T-helper 1 cell treated with Interleukin-12 subunit alpha and Interleukin-12 subunit beta and Interleukin-4 antibody, amounts not matched to agents 30 μg/mL and 1 μg/mL, for 36 hours (primary cell): ENCODE measurements at regions not wholly inside any gene's neighbourhood (a gene's known extent, or its start where the extent isn't known, plus 50 kb on each side); places are given as distances from the start of the nearest gene placed in this dataset.

ENCODE experiments used
- H3K27ac Mint-ChIP-seq: one replicate; pipeline ENCODE4 v1.8.0; 2021; ENCODE audit warnings: mild to moderate bottlenecking, mixed read lengths
- H3K27me3 Mint-ChIP-seq: one replicate; pipeline ENCODE4 v1.8.0; 2021; ENCODE audit warnings: low read depth, mixed read lengths
- H3K36me3 Mint-ChIP-seq: one replicate; pipeline ENCODE4 v1.8.0; 2021; ENCODE audit warnings: low read depth, mixed read lengths
- H3K4me1 Mint-ChIP-seq: one replicate; pipeline ENCODE4 v1.8.0; 2021; ENCODE audit warnings: low read depth, mixed read lengths
- H3K4me3 Mint-ChIP-seq: one replicate; pipeline ENCODE4 v1.8.0; 2021; ENCODE audit warnings: mild to moderate bottlenecking, moderate library complexity, mixed read lengths
- H3K9me3 Mint-ChIP-seq: one replicate; pipeline ENCODE4 v1.8.0; 2021; ENCODE audit warnings: mixed read lengths

DNA sequence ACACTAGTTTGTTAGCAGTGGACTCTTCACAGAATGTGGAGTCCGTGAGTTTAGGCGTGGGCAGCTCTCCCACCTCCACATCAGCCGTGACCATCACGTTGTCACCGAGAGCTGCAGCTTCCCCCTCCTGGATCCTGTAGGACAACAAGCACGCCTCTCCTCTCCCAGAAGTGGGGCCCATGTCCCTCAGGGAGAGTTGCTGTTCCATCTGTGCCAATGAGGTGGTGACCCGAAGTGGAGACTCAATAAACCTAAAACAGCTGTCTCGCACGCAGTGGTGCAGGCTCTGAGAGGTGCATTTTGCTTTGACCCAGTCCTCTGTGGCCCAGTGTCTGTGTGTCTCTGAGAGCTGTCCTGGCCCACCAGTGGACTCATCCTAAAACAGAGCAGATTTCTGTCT, 456.5 kb upstream of the SOX11 start:
- Mint-ChIP-seq H3K27ac (no peak overlapping the region), H3K27me3 (no peaks in the 10 kb centered on the region), H3K4me1 (no peaks in the 10 kb centered on the region), H3K36me3 (no peaks in the 10 kb centered on the region), H3K9me3 (peaks cover 11% of the 10 kb centered on the region), H3K4me3 (no peak overlapping the region)

DNA sequence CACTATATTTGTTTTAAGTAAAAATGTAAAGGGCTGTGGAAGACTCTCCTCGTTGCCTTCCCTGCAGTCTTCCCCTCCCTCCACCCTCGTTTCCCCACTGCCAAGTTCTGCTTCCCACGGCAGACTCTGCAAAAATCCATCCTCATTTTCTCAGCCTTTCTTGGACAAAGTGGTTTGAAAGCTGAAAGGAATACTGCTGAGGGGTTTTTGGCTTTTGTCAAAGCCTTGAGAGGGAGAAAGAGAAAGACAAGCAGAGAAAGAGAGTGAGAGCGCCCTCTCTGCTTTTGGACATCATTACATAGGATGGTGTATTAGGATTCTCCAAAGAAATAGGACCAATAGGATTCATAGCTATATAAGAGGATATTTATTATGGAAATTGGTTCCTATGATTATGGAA, 455.9 kb upstream of the SOX11 start:
- no peak overlapping the region for H3K27ac Mint-ChIP-seq
- no peaks in the 10 kb centered on the region for H3K27me3 Mint-ChIP-seq
- H3K9me3 Mint-ChIP-seq: peaks cover 11% of the 10 kb centered on the region
- no peaks in the 10 kb centered on the region for H3K4me1 Mint-ChIP-seq
- H3K36me3 Mint-ChIP-seq: no peaks in the 10 kb centered on the region
- no peak overlapping the region for H3K4me3 Mint-ChIP-seq

DNA sequence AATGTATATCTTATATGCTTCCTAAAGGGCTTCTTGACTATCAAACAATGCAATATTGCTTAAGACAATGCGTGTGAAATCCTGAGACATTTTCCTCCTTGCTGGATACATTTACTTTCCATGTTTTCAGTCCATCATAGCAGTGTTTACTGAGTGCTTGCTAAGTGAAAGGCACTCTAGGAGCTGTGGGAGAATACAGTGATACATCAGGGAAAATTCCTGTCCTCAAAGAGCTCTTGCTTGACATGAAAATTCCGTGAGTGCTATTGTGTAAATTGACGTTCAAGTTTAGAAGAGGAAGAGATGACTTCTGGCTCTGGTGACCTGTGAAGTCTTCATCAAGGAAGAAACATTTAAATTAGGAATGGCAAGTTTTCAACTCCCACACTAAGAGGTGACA, 449.4 kb upstream of the SOX11 start:
- H3K27ac Mint-ChIP-seq: no peak overlapping the region
- peaks cover 6% of the 10 kb centered on the region for H3K9me3 Mint-ChIP-seq
- no peaks in the 10 kb centered on the region for H3K36me3 Mint-ChIP-seq
- H3K4me1 Mint-ChIP-seq: no peaks in the 10 kb centered on the region
- no peaks in the 10 kb centered on the region for H3K27me3 Mint-ChIP-seq
- H3K4me3 Mint-ChIP-seq: no peak overlapping the region

DNA sequence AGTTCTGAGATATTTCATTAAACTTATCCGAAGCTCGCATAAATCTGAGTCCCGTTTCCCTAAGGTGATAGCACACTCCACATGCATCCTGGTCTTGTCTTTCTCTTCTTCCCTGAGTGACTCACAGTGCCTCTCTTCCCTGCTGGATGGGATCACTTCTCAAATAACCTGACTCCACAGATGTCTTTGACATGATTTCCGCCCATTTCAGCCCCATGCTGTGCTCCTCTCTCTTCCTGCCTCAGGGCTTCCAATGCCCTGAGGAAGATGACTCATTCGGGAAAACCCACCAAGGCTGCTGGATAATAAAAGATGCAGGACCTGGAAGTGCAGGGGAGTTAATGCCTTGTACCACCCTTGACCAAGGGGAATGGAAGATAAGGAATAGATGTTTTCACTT, 441.7 kb upstream of the SOX11 start:
- Mint-ChIP-seq H3K9me3 (peaks cover 47% of the 10 kb centered on the region), H3K4me3 (no peak overlapping the region), H3K27ac (no peak overlapping the region), H3K27me3 (no peaks in the 10 kb centered on the region), H3K36me3 (no peaks in the 10 kb centered on the region), H3K4me1 (no peaks in the 10 kb centered on the region)

DNA sequence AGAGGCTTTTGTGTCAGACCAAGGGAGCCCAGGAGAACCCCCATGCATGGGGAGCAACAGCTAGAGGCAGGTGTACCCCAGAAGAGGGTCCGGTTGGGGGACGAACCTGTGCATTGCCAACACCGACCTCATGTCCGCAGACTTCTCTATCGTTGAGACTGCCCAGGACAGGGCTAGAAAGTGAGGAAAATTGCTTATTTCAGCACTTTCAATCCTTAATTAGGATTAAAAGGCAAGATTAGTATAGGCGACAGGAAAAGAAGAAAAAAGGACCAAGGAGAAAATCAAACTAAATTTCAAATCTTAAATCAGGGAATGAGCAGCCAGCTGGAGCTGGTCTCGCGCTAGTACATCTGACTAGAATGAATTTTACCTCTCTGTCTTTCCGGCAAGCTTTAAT, 438.9 kb upstream of the SOX11 start:
- Mint-ChIP-seq H3K4me1 (no peaks in the 10 kb centered on the region), H3K36me3 (no peaks in the 10 kb centered on the region), H3K4me3 (no peak overlapping the region), H3K9me3 (peaks cover 43% of the 10 kb centered on the region), H3K27me3 (no peaks in the 10 kb centered on the region), H3K27ac (no peak overlapping the region)

DNA sequence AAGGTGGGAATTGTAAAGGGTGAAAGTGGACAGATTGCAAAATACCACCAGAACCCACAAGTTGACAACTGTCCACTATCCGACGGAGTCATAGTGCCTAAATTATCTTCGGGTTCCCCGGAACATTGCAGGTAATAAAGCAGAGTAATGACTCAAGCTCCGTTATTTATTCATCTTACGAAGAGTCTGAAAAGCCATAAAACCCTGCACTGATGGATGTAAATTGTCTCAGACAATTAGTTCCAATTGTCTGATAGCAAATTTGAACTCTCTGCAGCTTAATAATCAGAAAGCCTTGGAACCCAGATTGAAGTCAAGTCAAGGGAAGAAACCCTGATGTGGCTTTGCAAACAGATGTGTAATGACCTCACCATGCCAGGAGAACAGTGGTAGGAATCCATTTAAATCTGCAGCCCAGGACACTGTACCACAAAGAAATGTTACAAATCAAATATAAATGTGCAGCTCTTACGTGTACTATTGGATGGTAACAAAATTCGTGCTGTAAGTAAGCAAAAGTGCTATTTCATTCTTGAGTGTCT, 437.3 kb upstream of the SOX11 start:
- Mint-ChIP-seq H3K27ac (no peak overlapping the region), H3K4me3 (no peak overlapping the region), H3K36me3 (no peaks in the 10 kb centered on the region), H3K4me1 (no peaks in the 10 kb centered on the region), H3K27me3 (no peaks in the 10 kb centered on the region), H3K9me3 (peaks cover 53% of the 10 kb centered on the region)

DNA sequence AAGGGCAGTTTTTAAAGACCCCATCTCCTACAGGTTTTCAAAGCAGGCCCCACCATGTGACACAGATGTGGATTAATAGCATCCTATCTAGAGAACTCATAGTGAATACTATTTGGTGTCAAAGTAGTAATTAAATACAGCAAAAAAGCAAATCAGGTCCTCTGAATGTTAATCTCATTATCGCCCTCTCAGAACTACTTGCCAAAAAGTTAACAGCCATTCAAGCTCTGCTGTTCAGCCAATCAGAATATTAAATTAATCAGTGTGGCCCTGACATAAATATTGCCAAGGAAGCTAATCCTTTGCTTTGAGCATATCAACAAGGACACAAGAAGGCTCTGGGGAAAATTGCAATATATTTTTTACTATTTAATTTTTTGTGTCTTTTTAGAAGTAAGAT, 428.9 kb upstream of the SOX11 start:
- Mint-ChIP-seq H3K36me3 (no peaks in the 10 kb centered on the region), H3K9me3 (peaks cover 31% of the 10 kb centered on the region), H3K27me3 (no peaks in the 10 kb centered on the region), H3K4me1 (no peaks in the 10 kb centered on the region), H3K27ac (no peak overlapping the region), H3K4me3 (no peak overlapping the region)

DNA sequence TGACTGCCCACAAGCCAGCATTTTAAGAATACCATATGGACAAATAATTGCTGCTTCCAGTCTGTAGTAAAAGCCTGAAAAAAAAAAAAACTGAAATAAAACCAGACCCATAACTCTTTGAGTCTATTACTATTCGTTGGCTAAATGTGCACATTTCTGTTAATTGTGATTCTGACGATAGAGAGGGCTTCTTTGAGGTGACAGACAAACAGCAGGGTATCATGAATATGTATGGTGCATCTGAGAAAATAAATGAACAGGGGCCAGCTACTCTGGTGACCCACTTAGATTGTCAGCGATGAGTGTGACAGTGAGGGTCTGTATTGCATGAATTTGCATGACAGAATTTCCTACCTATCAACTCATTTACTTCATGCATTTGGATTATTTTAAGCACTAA, 427.8 kb upstream of the SOX11 start:
- H3K27me3 Mint-ChIP-seq: no peaks in the 10 kb centered on the region
- no peaks in the 10 kb centered on the region for H3K4me1 Mint-ChIP-seq
- H3K4me3 Mint-ChIP-seq: no peak overlapping the region
- no peaks in the 10 kb centered on the region for H3K36me3 Mint-ChIP-seq
- H3K9me3 Mint-ChIP-seq: peaks cover 28% of the 10 kb centered on the region
- H3K27ac Mint-ChIP-seq: no peak overlapping the region

DNA sequence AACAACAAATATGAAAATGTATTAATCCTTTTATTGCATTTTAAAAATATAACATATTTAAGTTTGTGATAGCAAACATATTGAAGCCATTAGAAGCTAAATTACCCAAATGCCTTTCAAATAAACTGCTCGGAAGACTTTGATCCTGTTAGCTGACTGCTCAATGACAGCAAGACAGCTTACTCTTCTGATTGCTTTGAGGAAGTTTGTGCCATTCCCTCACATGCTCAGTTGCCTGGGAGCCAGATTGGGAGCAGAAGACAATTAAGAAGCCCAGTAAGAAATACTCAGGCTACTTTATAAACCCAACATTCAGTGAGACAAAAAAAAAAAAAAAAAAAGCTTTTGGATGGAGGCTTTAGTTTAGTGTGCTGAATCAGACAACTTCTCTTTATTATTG, 407.1 kb upstream of the SOX11 start:
- Mint-ChIP-seq H3K27me3 (no peaks in the 10 kb centered on the region), H3K4me1 (no peaks in the 10 kb centered on the region), H3K36me3 (no peaks in the 10 kb centered on the region), H3K27ac (no peak overlapping the region), H3K9me3 (peaks cover 8% of the 10 kb centered on the region), H3K4me3 (no peak overlapping the region)

DNA sequence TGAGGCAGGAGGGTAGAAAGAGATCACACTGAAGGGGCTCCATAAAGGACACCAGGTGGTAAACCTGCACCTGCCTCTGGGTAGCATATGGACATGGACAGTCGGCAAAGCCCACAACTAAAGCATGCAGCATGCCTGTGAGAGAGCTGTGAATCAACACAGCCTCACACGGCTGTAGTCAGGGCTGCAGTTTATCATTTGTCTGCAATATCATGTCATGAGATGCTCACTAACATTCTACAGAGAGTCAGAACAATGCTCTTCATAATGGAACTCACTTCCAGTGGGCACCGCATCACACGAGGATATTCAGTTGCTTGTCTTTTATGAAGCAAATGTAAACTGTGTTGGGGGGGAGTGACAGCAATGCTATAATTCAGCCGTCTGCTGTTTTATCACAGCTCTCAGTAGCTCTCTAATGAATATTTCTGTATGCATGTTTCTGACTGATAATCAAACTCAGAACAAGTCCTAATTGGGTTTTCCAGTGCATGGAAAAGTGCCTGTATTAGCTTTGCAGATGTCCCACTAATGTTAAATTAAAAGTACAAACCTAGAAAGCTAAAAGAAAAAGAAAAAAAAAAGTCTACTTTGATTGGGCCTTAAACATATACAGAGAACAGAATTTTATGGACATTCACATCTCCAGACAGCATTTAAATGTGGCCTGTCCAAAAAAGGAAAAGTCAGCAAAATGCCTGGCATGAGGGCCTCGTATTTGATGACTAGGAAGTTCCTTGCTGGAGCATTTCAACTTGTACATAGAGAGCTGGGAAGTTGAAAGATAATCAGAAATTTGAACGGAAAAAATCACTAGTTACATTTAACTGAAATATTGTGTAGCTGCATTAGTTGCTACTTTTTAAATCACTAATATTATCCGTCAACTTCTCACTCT, 406.1 kb upstream of the SOX11 start:
- no peaks in the 10 kb centered on the region for H3K36me3 Mint-ChIP-seq
- no peaks in the 10 kb centered on the region for H3K27me3 Mint-ChIP-seq
- no peak overlapping the region for H3K4me3 Mint-ChIP-seq
- no peak overlapping the region for H3K27ac Mint-ChIP-seq
- peaks cover 8% of the 10 kb centered on the region for H3K9me3 Mint-ChIP-seq
- H3K4me1 Mint-ChIP-seq: no peaks in the 10 kb centered on the region

DNA sequence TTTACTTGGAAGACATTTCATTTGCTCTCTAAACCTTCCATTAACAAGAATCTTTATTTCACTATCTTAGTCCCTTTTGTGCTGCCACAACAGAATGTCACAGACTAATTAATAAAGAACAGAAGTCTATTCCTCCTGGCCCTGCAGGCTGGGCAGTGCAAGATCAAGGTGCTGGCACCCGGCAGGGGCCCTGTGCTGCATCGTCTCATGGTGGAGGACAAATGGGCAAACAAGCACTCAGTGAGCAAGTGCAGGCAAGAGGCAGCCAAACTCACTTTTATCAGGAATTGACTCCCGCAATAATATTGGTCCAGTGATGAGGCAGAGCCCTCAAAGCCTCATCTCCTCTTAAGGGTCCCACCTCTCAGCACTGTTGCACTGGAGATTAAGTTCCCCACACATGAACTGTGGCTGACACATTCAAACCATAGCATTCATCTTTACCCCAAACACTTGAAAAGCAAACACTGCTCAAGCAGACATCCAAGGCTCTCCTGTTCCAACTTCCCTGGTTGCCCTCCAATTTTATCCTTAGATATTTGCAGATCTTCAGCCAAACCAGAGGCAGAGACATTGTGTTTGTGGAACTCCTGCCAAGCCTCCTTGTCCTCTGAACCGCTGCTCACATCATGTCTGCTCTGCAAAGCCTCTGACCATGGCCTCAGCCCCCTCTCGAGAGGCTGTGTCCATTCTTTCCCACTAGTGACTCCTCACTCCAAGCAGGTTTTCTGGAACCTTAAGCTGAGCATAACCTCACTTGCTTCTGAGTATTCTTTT, 404.4 kb upstream of the SOX11 start:
- no peaks in the 10 kb centered on the region for H3K27me3 Mint-ChIP-seq
- H3K36me3 Mint-ChIP-seq: no peaks in the 10 kb centered on the region

DNA sequence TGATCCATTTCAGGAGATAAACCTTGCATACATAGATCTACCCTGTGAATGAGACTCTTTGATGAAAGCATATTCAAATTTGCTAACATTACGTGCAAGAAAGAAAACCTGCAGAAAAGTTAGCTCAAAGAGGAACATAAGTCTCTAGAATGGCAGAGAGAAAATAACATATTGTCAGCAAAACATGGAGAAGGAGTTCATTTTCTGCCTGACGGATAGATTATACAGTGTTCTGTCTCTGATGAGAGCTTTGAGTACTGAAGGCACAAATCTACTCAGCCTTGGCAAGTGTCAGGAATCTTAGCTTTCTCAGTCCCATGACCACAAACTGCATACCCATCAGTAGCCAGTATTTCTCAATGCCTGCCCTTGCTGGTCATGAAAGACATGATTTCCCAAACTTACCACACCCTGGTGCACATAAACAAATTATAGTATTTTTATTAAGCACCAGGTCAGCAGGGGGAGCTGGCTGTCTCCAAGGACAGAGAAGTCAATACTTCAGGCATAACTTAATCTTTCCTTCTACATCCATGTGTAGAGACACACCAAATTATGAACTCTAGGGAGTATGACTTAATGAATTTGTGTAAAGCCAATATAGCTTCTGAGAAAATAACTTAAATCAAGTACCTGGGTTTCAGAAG, 401.2 kb upstream of the SOX11 start:
- Mint-ChIP-seq H3K27me3 (no peaks in the 10 kb centered on the region), H3K9me3 (peaks cover 4% of the 10 kb centered on the region), H3K4me1 (no peaks in the 10 kb centered on the region), H3K36me3 (no peaks in the 10 kb centered on the region), H3K4me3 (no peak overlapping the region), H3K27ac (no peak overlapping the region)

More for the DNA sequence above, 404.4 kb upstream of the SOX11 start:
- Mint-ChIP-seq H3K4me1 (no peaks in the 10 kb centered on the region), H3K9me3 (peaks cover 4% of the 10 kb centered on the region), H3K4me3 (no peak overlapping the region), H3K27ac (no peak overlapping the region)

DNA sequence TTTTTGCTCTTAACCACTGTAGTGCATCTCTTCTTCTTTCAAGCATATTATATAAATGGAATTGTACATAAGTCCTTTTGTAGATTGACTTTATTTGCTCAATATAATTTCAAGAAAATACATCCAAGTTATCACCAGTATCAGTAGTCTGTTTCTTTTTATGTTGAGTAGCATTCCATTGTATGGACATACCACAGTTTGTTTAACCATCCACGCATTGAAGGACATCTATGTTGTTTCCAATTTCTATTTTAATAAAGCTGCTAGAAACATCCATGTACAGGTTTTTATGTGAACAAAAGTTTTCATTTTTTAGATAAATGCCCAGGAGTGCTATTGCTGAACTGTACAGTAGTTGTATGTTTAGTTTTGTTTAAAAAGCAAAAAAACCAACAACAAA, 387.5 kb upstream of the SOX11 start:
- H3K27ac Mint-ChIP-seq: no peak overlapping the region
- H3K4me3 Mint-ChIP-seq: no peak overlapping the region
- no peaks in the 10 kb centered on the region for H3K27me3 Mint-ChIP-seq
- H3K9me3 Mint-ChIP-seq: peaks cover 14% of the 10 kb centered on the region
- H3K4me1 Mint-ChIP-seq: no peaks in the 10 kb centered on the region
- no peaks in the 10 kb centered on the region for H3K36me3 Mint-ChIP-seq

DNA sequence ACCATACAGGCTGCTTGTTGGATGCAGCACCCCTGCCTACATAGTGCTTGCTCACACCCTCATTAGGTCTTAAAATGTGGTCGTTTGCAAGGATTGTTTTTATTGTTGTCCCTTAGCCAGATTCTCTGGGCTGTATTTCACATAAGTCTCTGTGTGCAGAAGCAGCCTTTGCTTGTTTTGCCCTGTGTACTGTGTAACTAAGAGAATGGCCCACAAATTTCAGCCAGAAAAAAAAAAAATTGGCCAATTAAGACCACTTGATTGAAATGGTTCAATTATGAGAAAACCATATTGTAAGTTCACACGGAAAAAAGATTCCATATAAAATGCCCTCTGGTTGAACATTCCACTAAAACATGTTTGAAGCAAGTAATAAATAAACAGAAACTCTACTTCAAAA, 377.1 kb upstream of the SOX11 start:
- Mint-ChIP-seq H3K4me3 (no peak overlapping the region), H3K27me3 (no peaks in the 10 kb centered on the region), H3K9me3 (peaks cover 9% of the 10 kb centered on the region), H3K4me1 (no peaks in the 10 kb centered on the region), H3K36me3 (no peaks in the 10 kb centered on the region), H3K27ac (no peak overlapping the region)
